Naive B cell (primary cell): ENCODE measurements at regions not wholly inside any gene's neighbourhood (a gene's known extent, or its start where the extent isn't known, plus 50 kb on each side); places are given as distances from the start of the nearest gene placed in this dataset.

Experiments
- ATAC-seq, 2 donors: fragments of 150-1000 bp; cut with Tn5 transposase; 2 replicates each; pipeline ENCODE4 v1.10.0; 2021; ENCODE audit warnings: low read depth in 2 of 2, mild to moderate bottlenecking in 2 of 2, moderate library complexity in 2 of 2
- DNase-seq: peaks from one replicate; pipeline ENCODE4 v3.0.0; 2022
- H3K27ac Mint-ChIP-seq, 6 donors: one replicate each; pipeline ENCODE4 v1.8.0; 2020 to 2022; ENCODE audit warnings: mild to moderate bottlenecking in 6 of 6, mixed read lengths in 6 of 6, moderate library complexity in 5 of 6, inconsistent platforms in 2 of 6
- H3K27me3 Mint-ChIP-seq, 3 donors: one replicate each; pipeline ENCODE4 v1.8.0; 2021 to 2022; ENCODE audit warnings: mixed read lengths in 3 of 3, mild to moderate bottlenecking in 1 of 3
- H3K36me3 Mint-ChIP-seq, 2 donors: one replicate each; pipeline ENCODE4 v1.8.0; 2020 to 2022; ENCODE audit warnings: mixed read lengths in 2 of 2, inconsistent platforms in 1 of 2, mild to moderate bottlenecking in 1 of 2
- H3K4me1 Mint-ChIP-seq, 3 donors: one replicate each; pipeline ENCODE4 v1.8.0; 2020 to 2022; ENCODE audit warnings: mixed read lengths in 3 of 3, inconsistent platforms in 1 of 3, mild to moderate bottlenecking in 1 of 3, moderate library complexity in 1 of 3
- H3K4me3 Mint-ChIP-seq, 8 donors: one replicate each; pipeline ENCODE4 v1.8.0; 2020 to 2022; ENCODE audit warnings: mild to moderate bottlenecking in 8 of 8, mixed read lengths in 8 of 8, moderate library complexity in 8 of 8, inconsistent platforms in 2 of 8
- H3K9me3 Mint-ChIP-seq, 7 donors: one replicate each; pipeline ENCODE4 v1.8.0; 2020 to 2022; ENCODE audit warnings: mixed read lengths in 7 of 7, mild to moderate bottlenecking in 5 of 7, inconsistent platforms in 2 of 7, moderate library complexity in 1 of 7

GRCh38 chr10:128550045-128550444, 423.8 kb upstream of the MKI67 start:
- no peaks in the 10 kb centered on the region for H3K36me3 Mint-ChIP-seq
- no peak overlapping the region for H3K4me3 Mint-ChIP-seq
- H3K27ac Mint-ChIP-seq = no peak overlapping the region
- no peak for ATAC-seq
- DNase-seq = no peak
- peaks cover 0 to 17% (median 3%) of the 10 kb centered on the region in 7 donors for H3K9me3 Mint-ChIP-seq
- peaks cover 4 to 10% (median 9%) of the 10 kb centered on the region in 3 donors for H3K27me3 Mint-ChIP-seq
- no peaks in the 10 kb centered on the region for H3K4me1 Mint-ChIP-seq

GRCh38 chr10:128551475-128551874, 425.3 kb upstream of the MKI67 start:
- Mint-ChIP-seq H3K27me3 (peaks cover 0 to 9% (median 8%) of the 10 kb centered on the region in 3 donors), H3K36me3 (no peaks in the 10 kb centered on the region), H3K4me1 (no peaks in the 10 kb centered on the region), H3K4me3 (no peak overlapping the region), H3K9me3 (peaks cover 0 to 17% (median 3%) of the 10 kb centered on the region in 7 donors), H3K27ac (no peak overlapping the region)
- DNase-seq (no peak), ATAC-seq (no peak)

DNA sequence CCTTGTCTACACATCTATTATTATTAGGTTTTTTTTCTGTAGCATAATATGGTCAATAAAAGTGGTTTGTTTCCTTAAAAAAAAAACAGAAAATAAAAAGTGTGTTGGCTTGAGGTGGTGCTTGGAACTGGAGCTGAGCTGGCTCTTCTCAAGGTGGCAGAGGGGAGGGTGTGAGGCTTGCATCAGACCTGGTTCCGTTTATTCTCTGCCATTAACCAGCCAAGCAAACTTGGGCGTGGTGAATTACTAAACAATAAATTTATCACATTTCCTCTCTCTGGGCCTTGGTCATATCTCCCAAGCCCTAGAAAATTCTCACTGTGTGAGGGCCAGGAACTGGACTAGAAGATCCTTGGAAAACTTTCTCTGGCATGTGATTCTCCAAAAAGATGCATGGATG, 427.5 kb upstream of the MKI67 start:
- no peak overlapping the region for H3K27ac Mint-ChIP-seq
- no peaks in the 10 kb centered on the region for H3K36me3 Mint-ChIP-seq
- ATAC-seq (no peak), DNase-seq (no peak)
- peaks cover 0 to 17% (median 3%) of the 10 kb centered on the region in 7 donors for H3K9me3 Mint-ChIP-seq
- no peaks in the 10 kb centered on the region for H3K4me1 Mint-ChIP-seq
- peaks cover 7 to 9% (median 8%) of the 10 kb centered on the region in 3 donors for H3K27me3 Mint-ChIP-seq
- H3K4me3 Mint-ChIP-seq = no peak overlapping the region

- H3K4me1 Mint-ChIP-seq = no peaks in the 10 kb centered on the region
- H3K27ac Mint-ChIP-seq = no peak overlapping the region
- H3K27me3 Mint-ChIP-seq = peaks cover 8 to 9% (median 8%) of the 10 kb centered on the region in 3 donors
- peaks cover 0 to 18% (median 2%) of the 10 kb centered on the region in 7 donors for H3K9me3 Mint-ChIP-seq
- DNase-seq (no peak), ATAC-seq (no peak)
- no peaks in the 10 kb centered on the region for H3K36me3 Mint-ChIP-seq
- H3K4me3 Mint-ChIP-seq = no peak overlapping the region
These were observed 430.2 kb upstream of the MKI67 start for GRCh38 chr10:128556182-128557110.

DNA sequence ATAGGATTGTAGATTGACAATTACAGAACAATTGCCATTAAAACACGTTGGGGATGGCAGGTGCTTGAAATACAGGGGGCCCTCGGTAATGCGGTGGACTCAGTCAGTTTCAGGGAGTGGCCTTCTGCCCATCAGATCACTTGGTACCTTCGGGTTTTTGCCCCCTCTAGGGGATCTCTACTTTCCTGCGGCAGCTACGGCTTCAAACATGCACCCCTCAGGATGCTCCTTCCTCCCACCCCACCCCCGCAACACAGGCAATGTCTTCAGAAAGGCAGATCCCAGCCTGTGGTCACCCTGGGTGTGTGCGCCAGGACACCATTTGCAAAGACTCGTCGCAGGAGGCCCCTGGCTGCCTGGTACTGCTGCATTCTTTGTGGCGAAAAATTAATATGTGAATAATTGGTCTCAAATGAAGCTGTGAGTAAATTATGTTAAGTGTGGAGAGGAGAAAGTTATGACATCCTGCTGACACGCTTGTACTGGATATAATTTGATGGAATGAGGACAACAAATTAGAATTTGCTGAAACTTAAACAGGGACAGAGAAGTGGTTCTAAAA, 431.0 kb upstream of the MKI67 start:
- H3K4me3 Mint-ChIP-seq = no peak overlapping the region
- ATAC-seq (no peak), DNase-seq (no peak)
- H3K36me3 Mint-ChIP-seq = no peaks in the 10 kb centered on the region
- H3K27ac Mint-ChIP-seq = no peak overlapping the region
- H3K27me3 Mint-ChIP-seq = peaks cover 8 to 9% (median 8%) of the 10 kb centered on the region in 3 donors
- H3K9me3 Mint-ChIP-seq = peaks cover 0 to 25% (median 5%) of the 10 kb centered on the region in 7 donors
- no peaks in the 10 kb centered on the region for H3K4me1 Mint-ChIP-seq

GRCh38 chr10:128560406-128560805, 434.2 kb upstream of the MKI67 start:
- ATAC-seq = no peak
- Mint-ChIP-seq H3K27ac (no peak overlapping the region), H3K27me3 (peaks cover 0 to 8% (median 0%) of the 10 kb centered on the region in 3 donors), H3K36me3 (no peaks in the 10 kb centered on the region), H3K4me1 (no peaks in the 10 kb centered on the region), H3K9me3 (peaks cover 0 to 13% (median 4%) of the 10 kb centered on the region in 7 donors), H3K4me3 (no peak overlapping the region)
- no peak for DNase-seq

GRCh38 chr10:128560993-128561392, 434.8 kb upstream of the MKI67 start:
- peaks cover 0 to 13% (median 4%) of the 10 kb centered on the region in 7 donors for H3K9me3 Mint-ChIP-seq
- peaks cover 0 to 8% (median 0%) of the 10 kb centered on the region in 3 donors for H3K27me3 Mint-ChIP-seq
- H3K36me3 Mint-ChIP-seq = no peaks in the 10 kb centered on the region
- no peak overlapping the region for H3K27ac Mint-ChIP-seq
- H3K4me3 Mint-ChIP-seq = no peak overlapping the region
- ATAC-seq (no peak), DNase-seq (no peak)
- H3K4me1 Mint-ChIP-seq = no peaks in the 10 kb centered on the region

- DNase-seq (no peak), ATAC-seq (no peak)
- Mint-ChIP-seq H3K4me1 (no peaks in the 10 kb centered on the region), H3K36me3 (no peaks in the 10 kb centered on the region), H3K4me3 (no peak overlapping the region), H3K27ac (no peak overlapping the region), H3K27me3 (peaks cover 0 to 4% (median 0%) of the 10 kb centered on the region in 3 donors), H3K9me3 (peaks cover 0 to 13% (median 4%) of the 10 kb centered on the region in 7 donors)
These were observed 437.2 kb upstream of the MKI67 start for GRCh38 chr10:128563387-128563786.

GRCh38 chr10:128563904-128564303, 437.7 kb upstream of the MKI67 start:
- no peaks in the 10 kb centered on the region for H3K27me3 Mint-ChIP-seq
- ATAC-seq = no peak
- no peaks in the 10 kb centered on the region for H3K36me3 Mint-ChIP-seq
- H3K9me3 Mint-ChIP-seq = peaks cover 0 to 13% (median 4%) of the 10 kb centered on the region in 7 donors
- H3K4me1 Mint-ChIP-seq = no peaks in the 10 kb centered on the region
- no peak overlapping the region for H3K4me3 Mint-ChIP-seq
- H3K27ac Mint-ChIP-seq = no peak overlapping the region
- no peak for DNase-seq

DNA sequence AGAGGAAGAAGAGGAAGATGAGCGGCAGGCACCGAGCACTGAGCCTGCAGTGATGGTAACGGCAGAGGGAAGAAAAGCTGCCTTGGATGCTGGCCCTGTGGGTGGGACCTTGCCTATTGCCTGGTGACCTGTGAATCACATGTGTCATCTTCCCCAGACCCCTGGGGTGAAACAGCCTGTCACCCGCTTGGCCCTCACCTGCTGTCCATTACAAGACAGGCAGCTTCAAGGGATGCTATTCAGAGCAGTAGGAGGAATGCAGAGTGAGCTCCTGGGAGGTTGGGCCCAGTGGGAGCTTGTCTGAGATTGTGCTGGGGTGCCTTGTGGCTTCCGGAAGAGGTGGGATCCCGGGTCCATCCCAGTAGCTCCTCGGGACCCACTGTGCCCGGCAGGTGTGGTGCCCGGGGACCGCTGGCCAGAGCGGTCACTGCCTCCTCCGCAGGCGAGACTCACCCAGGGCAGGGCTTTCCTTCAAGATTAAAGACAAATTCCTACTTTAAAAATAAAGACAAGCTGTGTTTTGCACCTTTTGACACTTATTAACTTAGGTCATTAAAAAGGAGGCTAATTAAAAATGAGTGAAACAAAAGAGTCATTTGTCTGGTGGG, 440.2 kb upstream of the MKI67 start:
- H3K27me3 Mint-ChIP-seq = no peaks in the 10 kb centered on the region
- no peak overlapping the region for H3K4me3 Mint-ChIP-seq
- DNase-seq (no peak), ATAC-seq (no peak)
- H3K36me3 Mint-ChIP-seq = no peaks in the 10 kb centered on the region
- no peaks in the 10 kb centered on the region for H3K4me1 Mint-ChIP-seq
- no peak overlapping the region for H3K27ac Mint-ChIP-seq
- peaks cover 0 to 12% (median 1%) of the 10 kb centered on the region in 7 donors for H3K9me3 Mint-ChIP-seq

DNA sequence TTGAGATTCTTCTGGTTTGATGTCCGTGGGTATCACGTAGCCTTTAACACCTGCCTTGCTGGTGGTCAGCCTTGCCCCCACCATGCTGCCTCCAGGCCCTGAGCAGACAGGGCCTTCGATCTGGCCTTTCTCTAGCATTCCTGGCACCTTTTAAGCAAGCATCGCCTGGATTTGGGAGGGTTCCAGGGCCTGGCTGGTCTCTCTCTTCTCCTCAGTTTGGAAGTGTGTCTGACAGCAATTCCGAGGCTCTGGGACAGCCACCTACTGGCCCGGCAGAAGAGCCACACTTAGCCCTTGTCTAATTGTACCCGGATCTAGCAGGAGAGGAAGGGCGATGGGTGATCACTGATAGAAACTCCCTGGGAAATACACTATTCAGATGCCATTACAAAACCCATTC, 441.3 kb upstream of the MKI67 start:
- Mint-ChIP-seq H3K27ac (no peak overlapping the region), H3K27me3 (no peaks in the 10 kb centered on the region), H3K4me1 (no peaks in the 10 kb centered on the region), H3K4me3 (no peak overlapping the region), H3K9me3 (peaks cover 0 to 7% (median under 1%) of the 10 kb centered on the region in 7 donors), H3K36me3 (no peaks in the 10 kb centered on the region)
- DNase-seq (no peak), ATAC-seq (no peak)

GRCh38 chr10:128568041-128568440, 441.8 kb upstream of the MKI67 start:
- no peaks in the 10 kb centered on the region for H3K4me1 Mint-ChIP-seq
- H3K27me3 Mint-ChIP-seq = peaks cover 0 to 3% (median 0%) of the 10 kb centered on the region in 3 donors
- H3K36me3 Mint-ChIP-seq = no peaks in the 10 kb centered on the region
- ATAC-seq (no peak), DNase-seq (no peak)
- no peak overlapping the region for H3K4me3 Mint-ChIP-seq
- no peak overlapping the region for H3K27ac Mint-ChIP-seq
- H3K9me3 Mint-ChIP-seq = peaks cover 0 to 5% (median 0%) of the 10 kb centered on the region in 7 donors

DNA sequence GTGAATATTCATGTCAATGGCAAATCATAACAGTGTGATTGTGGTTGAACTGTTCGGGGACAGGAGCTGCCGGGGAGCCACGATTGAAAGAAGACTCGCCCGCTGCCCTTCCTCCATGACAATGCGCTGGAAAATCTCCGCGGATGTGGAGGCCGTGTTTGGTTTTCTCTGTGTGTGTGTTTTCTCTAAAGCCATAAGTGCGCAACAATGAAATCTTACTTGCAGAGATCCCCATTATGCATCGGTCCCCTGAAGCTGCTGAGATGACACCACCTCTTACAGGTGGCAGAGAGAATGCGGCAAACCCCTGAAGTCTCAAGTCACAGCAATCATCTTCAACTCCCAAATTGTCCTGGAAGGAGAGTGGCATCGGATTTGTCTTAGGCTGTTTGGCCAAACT, 442.3 kb upstream of the MKI67 start:
- no peak overlapping the region for H3K27ac Mint-ChIP-seq
- H3K9me3 Mint-ChIP-seq = peaks cover 0 to 8% (median 0%) of the 10 kb centered on the region in 7 donors
- ATAC-seq (no peak), DNase-seq (no peak)
- H3K4me1 Mint-ChIP-seq = no peaks in the 10 kb centered on the region
- no peaks in the 10 kb centered on the region for H3K36me3 Mint-ChIP-seq
- H3K27me3 Mint-ChIP-seq = peaks cover 0 to 6% (median 0%) of the 10 kb centered on the region in 3 donors
- H3K4me3 Mint-ChIP-seq = no peak overlapping the region
